ENCODE measurements at regions not wholly inside any gene's neighbourhood (a gene's known extent, or its start where the extent isn't known, plus 50 kb on each side); places are given as distances from the start of the nearest gene placed in this dataset.

- TF ChIP-seq CTCF (conservative IDR thresholded peaks at IDR 0.05; ENCODE audit: low read depth, low read length), result no peak
- no peak for TF ChIP-seq EZH2 (IDR thresholded peaks at IDR 0.05; ENCODE audit: borderline replicate concordance, low read depth, low read length, poor library complexity, severe bottlenecking)
Measured at GRCh38 chr6:141726248-141726647, 406.5 kb upstream of the GJE1 start.

Data from A673 (cell line).